SU-DHL-6 (cell line): ENCODE measurements at regions not wholly inside any gene's neighbourhood (a gene's known extent, or its start where the extent isn't known, plus 50 kb on each side); places are given as distances from the start of the nearest gene placed in this dataset.

Experiments used
- EZH2phosphoT487 ChIP-seq: fragments of 200-600 bp; sonication (generic), shearing (Covaris generic); conservative IDR thresholded peaks from 2 replicates; pipeline ENCODE4 v1.6.1; 2018; ENCODE audit warnings: mild to moderate bottlenecking, antibody characterized with exemption, low read length, moderate library complexity, mixed read lengths
- TF ChIP-seq, protein P1 (sequence below): fragments of 200-600 bp; sonication (generic); IDR thresholded peaks from one replicate; pipeline ENCODE4 v1.5.1; 2017; ENCODE audit warnings: antibody characterized with exemption, mild to moderate bottlenecking, low read length, moderate library complexity; ENCODE audit not compliant: insufficient read depth, poor library complexity, severe bottlenecking

DNA sequence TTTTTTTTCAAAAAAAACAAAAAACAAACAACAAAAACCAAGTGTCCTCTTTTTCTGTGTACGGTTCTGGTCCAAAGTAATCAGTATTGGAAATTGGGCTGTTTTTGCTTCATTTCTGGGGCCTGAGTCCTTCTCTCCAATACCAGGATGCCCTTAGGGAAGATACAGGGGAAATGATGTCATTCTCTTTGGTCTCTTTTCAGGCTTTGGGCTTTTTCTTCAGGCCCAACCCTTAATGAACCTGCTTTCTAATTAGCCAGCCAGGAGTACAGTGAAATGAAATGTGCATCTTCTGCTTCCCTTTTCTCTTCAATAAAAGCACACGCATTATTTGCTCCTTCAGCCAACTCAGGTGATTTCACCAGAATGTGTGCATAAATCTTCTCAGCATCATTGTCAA, 52.6 kb upstream of the RBPJ start:
- TF ChIP-seq, protein P1, sequence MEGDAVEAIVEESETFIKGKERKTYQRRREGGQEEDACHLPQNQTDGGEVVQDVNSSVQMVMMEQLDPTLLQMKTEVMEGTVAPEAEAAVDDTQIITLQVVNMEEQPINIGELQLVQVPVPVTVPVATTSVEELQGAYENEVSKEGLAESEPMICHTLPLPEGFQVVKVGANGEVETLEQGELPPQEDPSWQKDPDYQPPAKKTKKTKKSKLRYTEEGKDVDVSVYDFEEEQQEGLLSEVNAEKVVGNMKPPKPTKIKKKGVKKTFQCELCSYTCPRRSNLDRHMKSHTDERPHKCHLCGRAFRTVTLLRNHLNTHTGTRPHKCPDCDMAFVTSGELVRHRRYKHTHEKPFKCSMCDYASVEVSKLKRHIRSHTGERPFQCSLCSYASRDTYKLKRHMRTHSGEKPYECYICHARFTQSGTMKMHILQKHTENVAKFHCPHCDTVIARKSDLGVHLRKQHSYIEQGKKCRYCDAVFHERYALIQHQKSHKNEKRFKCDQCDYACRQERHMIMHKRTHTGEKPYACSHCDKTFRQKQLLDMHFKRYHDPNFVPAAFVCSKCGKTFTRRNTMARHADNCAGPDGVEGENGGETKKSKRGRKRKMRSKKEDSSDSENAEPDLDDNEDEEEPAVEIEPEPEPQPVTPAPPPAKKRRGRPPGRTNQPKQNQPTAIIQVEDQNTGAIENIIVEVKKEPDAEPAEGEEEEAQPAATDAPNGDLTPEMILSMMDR: no peak
- TF ChIP-seq EZH2phosphoT487: no peak
